WTC11 (cell line): ENCODE measurements at regions not wholly inside any gene's neighbourhood (a gene's known extent, or its start where the extent isn't known, plus 50 kb on each side); places are given as distances from the start of the nearest gene placed in this dataset.

Experiments used
- ATAC-seq: fragments of 200-7000 bp; cut with Tn5 transposase; 2 replicates; pipeline ENCODE4 v1.10.0; 2021; ENCODE audit warnings: mild to moderate bottlenecking, moderate library complexity
- CTCF ChIA-PET: fragments of 300-600 bp; sonication (Branson Sonifier 250); formaldehyde crosslinking; loops from one replicate; lab custom pipeline; 2021; ENCODE audit warnings: antibody characterized with exemption; lab: Charles Lee
- POLR2A ChIA-PET: fragments of 350-600 bp; sonication (Branson Sonifier 250); formaldehyde crosslinking; loops from one replicate; lab custom pipeline; 2021; ENCODE audit warnings: antibody characterized with exemption; lab: Charles Lee
- DNase-seq: peaks from one replicate; pipeline ENCODE4 v3.0.0; 2021; ENCODE audit warnings: low spot score
- H3K27ac Mint-ChIP-seq: 2 replicates; pipeline ENCODE4 v1.8.0; 2021; ENCODE audit warnings: mixed read lengths
- H3K27me3 Mint-ChIP-seq: 2 replicates; pipeline ENCODE4 v1.8.0; 2021; ENCODE audit warnings: low read depth, mild to moderate bottlenecking, moderate library complexity, mixed read lengths
- H3K36me3 Mint-ChIP-seq: 2 replicates; pipeline ENCODE4 v1.8.0; 2021; ENCODE audit warnings: mixed read lengths
- H3K4me1 Mint-ChIP-seq: 2 replicates; pipeline ENCODE4 v1.8.0; 2022; ENCODE audit warnings: mixed read lengths
- H3K4me3 Mint-ChIP-seq: 2 replicates; pipeline ENCODE4 v1.8.0; 2021; ENCODE audit warnings: mild to moderate bottlenecking, moderate library complexity, mixed read lengths
- H3K9me3 Mint-ChIP-seq: 2 replicates; pipeline ENCODE4 v1.8.0; 2021; ENCODE audit warnings: mixed read lengths
- ELF4 ChIP-seq: sonication (generic); formaldehyde crosslinking; IDR thresholded peaks from 2 replicates; pipeline ENCODE4 v1.8.1; 2022; ENCODE audit warnings: low read depth, mild to moderate bottlenecking, moderate library complexity, missing genetic modification reagents
- EMX1 ChIP-seq: fragments of 250-450 bp; sonication (Bioruptor Pico); IDR thresholded peaks from 2 replicates; pipeline ENCODE4 v1.8.0; 2021; ENCODE audit warnings: mild to moderate bottlenecking
- FOXJ3 ChIP-seq: sonication (generic); formaldehyde crosslinking; IDR thresholded peaks from 2 replicates; pipeline ENCODE4 v1.9.0; 2021; ENCODE audit warnings: missing genetic modification reagents, mild to moderate bottlenecking, borderline replicate concordance
- FOXP1 ChIP-seq: sonication (generic); formaldehyde crosslinking; IDR thresholded peaks from 2 replicates; pipeline ENCODE4 v1.8.0; 2022; ENCODE audit warnings: missing genetic modification reagents, mild to moderate bottlenecking, moderate library complexity, borderline replicate concordance
- KAT7 ChIP-seq: sonication (generic); formaldehyde crosslinking; IDR thresholded peaks from 2 replicates; pipeline ENCODE4 v1.8.1; 2023; ENCODE audit warnings: missing genetic modification reagents, mild to moderate bottlenecking, borderline replicate concordance
- NFE2L1 ChIP-seq: sonication (generic); formaldehyde crosslinking; IDR thresholded peaks from 2 replicates; pipeline ENCODE4 v1.8.1; 2023; ENCODE audit warnings: missing genetic modification reagents
- NR2C2 ChIP-seq: sonication (generic); formaldehyde crosslinking; IDR thresholded peaks from 2 replicates; pipeline ENCODE4 v1.8.0; 2022; ENCODE audit warnings: mild to moderate bottlenecking, missing genetic modification reagents
- NR3C1 ChIP-seq: sonication (generic); formaldehyde crosslinking; conservative IDR thresholded peaks from 2 replicates; pipeline ENCODE4 v1.8.1; 2023; ENCODE audit warnings: low read depth, mild to moderate bottlenecking, missing genetic modification reagents
- SOX15 ChIP-seq: fragments of 250-450 bp; sonication (Bioruptor Pico); IDR thresholded peaks from 2 replicates; pipeline ENCODE4 v1.9.0; 2021; ENCODE audit warnings: mild to moderate bottlenecking
- TP53 ChIP-seq: sonication (generic); formaldehyde crosslinking; IDR thresholded peaks from 2 replicates; pipeline ENCODE4 v1.8.1; 2023; ENCODE audit warnings: mild to moderate bottlenecking, missing genetic modification reagents
- ZNF317 ChIP-seq: sonication (generic); formaldehyde crosslinking; IDR thresholded peaks from 2 replicates; pipeline ENCODE4 v1.8.1; 2023; ENCODE audit warnings: low read depth, mild to moderate bottlenecking, moderate library complexity, missing genetic modification reagents, borderline replicate concordance
- TF ChIP-seq, protein P1 (sequence below): fragments of 250-450 bp; sonication (Bioruptor Pico); IDR thresholded peaks from 2 replicates; pipeline ENCODE4 v1.9.0; 2021; ENCODE audit warnings: mild to moderate bottlenecking, borderline replicate concordance
- TF ChIP-seq, protein P2 (sequence below): fragments of 250-450 bp; sonication (Bioruptor Pico); IDR thresholded peaks from 2 replicates; pipeline ENCODE4 v1.9.0; 2021; ENCODE audit warnings: mild to moderate bottlenecking
- TF ChIP-seq, protein P3 (sequence below): sonication (generic); formaldehyde crosslinking; IDR thresholded peaks from 2 replicates; pipeline ENCODE4 v1.8.0; 2022; ENCODE audit warnings: missing genetic modification reagents
- TF ChIP-seq, protein P4 (sequence below): sonication (generic); formaldehyde crosslinking; IDR thresholded peaks from 2 replicates; pipeline ENCODE4 v1.8.0; 2023; ENCODE audit warnings: missing genetic modification reagents, mild to moderate bottlenecking, borderline replicate concordance
- TF ChIP-seq, protein P5 (sequence below): sonication (generic); formaldehyde crosslinking; IDR thresholded peaks from 2 replicates; pipeline ENCODE4 v1.8.0; 2023; ENCODE audit warnings: missing genetic modification reagents
- TF ChIP-seq, protein P6 (sequence below): sonication (generic); formaldehyde crosslinking; IDR thresholded peaks from 2 replicates; pipeline ENCODE4 v1.8.0; 2022; ENCODE audit warnings: mild to moderate bottlenecking, missing genetic modification reagents
- TF ChIP-seq, protein P7 (sequence below): sonication (generic); formaldehyde crosslinking; IDR thresholded peaks from 2 replicates; pipeline ENCODE4 v1.8.1; 2022; ENCODE audit warnings: mild to moderate bottlenecking, missing genetic modification reagents, moderate library complexity, borderline replicate concordance

DNA sequence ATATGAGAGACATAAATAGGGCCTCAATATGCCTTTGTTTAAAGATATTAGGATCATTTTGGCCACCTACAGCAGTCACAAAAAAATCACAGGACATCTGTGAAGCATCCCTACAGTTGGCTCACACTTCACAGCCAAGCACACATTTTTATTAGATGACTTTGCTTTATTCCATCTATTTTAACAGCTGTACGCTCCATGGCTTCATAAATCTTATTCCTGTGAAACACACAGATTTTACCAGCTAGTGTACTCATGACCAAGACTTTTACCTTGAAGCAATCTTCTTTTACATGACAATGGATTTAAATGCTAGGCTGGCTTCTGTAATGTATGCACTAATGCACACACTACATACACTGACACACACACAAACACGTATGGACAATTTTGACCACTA is 254.8 kb upstream of the PITRM1 start (continued):
- TF ChIP-seq, protein P1, sequence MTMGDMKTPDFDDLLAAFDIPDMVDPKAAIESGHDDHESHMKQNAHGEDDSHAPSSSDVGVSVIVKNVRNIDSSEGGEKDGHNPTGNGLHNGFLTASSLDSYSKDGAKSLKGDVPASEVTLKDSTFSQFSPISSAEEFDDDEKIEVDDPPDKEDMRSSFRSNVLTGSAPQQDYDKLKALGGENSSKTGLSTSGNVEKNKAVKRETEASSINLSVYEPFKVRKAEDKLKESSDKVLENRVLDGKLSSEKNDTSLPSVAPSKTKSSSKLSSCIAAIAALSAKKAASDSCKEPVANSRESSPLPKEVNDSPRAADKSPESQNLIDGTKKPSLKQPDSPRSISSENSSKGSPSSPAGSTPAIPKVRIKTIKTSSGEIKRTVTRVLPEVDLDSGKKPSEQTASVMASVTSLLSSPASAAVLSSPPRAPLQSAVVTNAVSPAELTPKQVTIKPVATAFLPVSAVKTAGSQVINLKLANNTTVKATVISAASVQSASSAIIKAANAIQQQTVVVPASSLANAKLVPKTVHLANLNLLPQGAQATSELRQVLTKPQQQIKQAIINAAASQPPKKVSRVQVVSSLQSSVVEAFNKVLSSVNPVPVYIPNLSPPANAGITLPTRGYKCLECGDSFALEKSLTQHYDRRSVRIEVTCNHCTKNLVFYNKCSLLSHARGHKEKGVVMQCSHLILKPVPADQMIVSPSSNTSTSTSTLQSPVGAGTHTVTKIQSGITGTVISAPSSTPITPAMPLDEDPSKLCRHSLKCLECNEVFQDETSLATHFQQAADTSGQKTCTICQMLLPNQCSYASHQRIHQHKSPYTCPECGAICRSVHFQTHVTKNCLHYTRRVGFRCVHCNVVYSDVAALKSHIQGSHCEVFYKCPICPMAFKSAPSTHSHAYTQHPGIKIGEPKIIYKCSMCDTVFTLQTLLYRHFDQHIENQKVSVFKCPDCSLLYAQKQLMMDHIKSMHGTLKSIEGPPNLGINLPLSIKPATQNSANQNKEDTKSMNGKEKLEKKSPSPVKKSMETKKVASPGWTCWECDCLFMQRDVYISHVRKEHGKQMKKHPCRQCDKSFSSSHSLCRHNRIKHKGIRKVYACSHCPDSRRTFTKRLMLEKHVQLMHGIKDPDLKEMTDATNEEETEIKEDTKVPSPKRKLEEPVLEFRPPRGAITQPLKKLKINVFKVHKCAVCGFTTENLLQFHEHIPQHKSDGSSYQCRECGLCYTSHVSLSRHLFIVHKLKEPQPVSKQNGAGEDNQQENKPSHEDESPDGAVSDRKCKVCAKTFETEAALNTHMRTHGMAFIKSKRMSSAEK (CRISPR knock-in tag), result no peak
- TF ChIP-seq, protein P2, sequence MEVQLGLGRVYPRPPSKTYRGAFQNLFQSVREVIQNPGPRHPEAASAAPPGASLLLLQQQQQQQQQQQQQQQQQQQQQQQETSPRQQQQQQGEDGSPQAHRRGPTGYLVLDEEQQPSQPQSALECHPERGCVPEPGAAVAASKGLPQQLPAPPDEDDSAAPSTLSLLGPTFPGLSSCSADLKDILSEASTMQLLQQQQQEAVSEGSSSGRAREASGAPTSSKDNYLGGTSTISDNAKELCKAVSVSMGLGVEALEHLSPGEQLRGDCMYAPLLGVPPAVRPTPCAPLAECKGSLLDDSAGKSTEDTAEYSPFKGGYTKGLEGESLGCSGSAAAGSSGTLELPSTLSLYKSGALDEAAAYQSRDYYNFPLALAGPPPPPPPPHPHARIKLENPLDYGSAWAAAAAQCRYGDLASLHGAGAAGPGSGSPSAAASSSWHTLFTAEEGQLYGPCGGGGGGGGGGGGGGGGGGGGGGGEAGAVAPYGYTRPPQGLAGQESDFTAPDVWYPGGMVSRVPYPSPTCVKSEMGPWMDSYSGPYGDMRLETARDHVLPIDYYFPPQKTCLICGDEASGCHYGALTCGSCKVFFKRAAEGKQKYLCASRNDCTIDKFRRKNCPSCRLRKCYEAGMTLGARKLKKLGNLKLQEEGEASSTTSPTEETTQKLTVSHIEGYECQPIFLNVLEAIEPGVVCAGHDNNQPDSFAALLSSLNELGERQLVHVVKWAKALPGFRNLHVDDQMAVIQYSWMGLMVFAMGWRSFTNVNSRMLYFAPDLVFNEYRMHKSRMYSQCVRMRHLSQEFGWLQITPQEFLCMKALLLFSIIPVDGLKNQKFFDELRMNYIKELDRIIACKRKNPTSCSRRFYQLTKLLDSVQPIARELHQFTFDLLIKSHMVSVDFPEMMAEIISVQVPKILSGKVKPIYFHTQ (CRISPR knock-in tag), result no peak
- TF ChIP-seq, protein P3, sequence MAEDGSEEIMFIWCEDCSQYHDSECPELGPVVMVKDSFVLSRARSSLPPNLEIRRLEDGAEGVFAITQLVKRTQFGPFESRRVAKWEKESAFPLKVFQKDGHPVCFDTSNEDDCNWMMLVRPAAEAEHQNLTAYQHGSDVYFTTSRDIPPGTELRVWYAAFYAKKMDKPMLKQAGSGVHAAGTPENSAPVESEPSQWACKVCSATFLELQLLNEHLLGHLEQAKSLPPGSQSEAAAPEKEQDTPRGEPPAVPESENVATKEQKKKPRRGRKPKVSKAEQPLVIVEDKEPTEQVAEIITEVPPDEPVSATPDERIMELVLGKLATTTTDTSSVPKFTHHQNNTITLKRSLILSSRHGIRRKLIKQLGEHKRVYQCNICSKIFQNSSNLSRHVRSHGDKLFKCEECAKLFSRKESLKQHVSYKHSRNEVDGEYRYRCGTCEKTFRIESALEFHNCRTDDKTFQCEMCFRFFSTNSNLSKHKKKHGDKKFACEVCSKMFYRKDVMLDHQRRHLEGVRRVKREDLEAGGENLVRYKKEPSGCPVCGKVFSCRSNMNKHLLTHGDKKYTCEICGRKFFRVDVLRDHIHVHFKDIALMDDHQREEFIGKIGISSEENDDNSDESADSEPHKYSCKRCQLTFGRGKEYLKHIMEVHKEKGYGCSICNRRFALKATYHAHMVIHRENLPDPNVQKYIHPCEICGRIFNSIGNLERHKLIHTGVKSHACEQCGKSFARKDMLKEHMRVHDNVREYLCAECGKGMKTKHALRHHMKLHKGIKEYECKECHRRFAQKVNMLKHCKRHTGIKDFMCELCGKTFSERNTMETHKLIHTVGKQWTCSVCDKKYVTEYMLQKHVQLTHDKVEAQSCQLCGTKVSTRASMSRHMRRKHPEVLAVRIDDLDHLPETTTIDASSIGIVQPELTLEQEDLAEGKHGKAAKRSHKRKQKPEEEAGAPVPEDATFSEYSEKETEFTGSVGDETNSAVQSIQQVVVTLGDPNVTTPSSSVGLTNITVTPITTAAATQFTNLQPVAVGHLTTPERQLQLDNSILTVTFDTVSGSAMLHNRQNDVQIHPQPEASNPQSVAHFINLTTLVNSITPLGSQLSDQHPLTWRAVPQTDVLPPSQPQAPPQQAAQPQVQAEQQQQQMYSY (CRISPR knock-in tag), result no peak
- TF ChIP-seq, protein P4, sequence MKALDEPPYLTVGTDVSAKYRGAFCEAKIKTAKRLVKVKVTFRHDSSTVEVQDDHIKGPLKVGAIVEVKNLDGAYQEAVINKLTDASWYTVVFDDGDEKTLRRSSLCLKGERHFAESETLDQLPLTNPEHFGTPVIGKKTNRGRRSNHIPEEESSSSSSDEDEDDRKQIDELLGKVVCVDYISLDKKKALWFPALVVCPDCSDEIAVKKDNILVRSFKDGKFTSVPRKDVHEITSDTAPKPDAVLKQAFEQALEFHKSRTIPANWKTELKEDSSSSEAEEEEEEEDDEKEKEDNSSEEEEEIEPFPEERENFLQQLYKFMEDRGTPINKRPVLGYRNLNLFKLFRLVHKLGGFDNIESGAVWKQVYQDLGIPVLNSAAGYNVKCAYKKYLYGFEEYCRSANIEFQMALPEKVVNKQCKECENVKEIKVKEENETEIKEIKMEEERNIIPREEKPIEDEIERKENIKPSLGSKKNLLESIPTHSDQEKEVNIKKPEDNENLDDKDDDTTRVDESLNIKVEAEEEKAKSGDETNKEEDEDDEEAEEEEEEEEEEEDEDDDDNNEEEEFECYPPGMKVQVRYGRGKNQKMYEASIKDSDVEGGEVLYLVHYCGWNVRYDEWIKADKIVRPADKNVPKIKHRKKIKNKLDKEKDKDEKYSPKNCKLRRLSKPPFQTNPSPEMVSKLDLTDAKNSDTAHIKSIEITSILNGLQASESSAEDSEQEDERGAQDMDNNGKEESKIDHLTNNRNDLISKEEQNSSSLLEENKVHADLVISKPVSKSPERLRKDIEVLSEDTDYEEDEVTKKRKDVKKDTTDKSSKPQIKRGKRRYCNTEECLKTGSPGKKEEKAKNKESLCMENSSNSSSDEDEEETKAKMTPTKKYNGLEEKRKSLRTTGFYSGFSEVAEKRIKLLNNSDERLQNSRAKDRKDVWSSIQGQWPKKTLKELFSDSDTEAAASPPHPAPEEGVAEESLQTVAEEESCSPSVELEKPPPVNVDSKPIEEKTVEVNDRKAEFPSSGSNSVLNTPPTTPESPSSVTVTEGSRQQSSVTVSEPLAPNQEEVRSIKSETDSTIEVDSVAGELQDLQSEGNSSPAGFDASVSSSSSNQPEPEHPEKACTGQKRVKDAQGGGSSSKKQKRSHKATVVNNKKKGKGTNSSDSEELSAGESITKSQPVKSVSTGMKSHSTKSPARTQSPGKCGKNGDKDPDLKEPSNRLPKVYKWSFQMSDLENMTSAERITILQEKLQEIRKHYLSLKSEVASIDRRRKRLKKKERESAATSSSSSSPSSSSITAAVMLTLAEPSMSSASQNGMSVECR (CRISPR knock-in tag), result no peak
- TF ChIP-seq ZNF317 (CRISPR knock-in tag), result no peak
- TF ChIP-seq, all 79 proteins: peak for 0

DNA sequence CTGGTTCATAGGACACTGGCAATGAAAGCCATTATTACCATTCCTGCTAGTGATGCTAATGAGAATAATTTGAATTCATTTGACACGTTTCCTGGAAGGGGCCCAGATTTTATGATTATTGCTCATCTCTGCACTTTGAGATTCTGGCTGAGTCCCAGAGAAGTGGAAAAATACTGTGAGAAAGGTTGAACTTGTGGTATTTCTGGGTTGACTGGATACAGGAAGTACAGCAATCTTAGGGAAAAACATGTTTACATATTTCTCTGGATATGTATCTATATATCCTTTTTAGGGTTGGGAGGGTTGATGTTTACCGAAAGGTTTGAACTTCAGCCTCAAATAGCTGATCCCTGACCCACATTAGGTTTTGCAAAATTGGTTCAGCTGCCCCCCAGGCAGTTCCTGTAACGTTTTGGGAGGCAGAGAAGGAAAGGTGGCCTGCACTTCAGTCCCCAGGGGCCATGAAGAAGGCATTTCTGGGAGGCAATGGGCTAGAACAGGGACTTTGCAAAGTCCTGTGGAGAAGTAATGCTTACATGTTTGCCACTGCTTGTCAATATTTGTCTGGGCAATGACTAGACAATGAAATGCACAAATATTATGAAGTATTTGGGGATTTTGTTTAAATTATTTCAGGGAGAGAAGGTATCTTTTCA is 253.7 kb upstream of the PITRM1 start:
- Mint-ChIP-seq H3K36me3 (peaks cover 8% of the 10 kb centered on the region), H3K9me3 (peaks cover 10% of the 10 kb centered on the region)
- no peak for TF ChIP-seq ELF4
- TF ChIP-seq NR3C1, result no peak
- no peak for TF ChIP-seq SOX15
- TF ChIP-seq TP53 (CRISPR knock-in tag), result no peak
- TF ChIP-seq, protein P5, sequence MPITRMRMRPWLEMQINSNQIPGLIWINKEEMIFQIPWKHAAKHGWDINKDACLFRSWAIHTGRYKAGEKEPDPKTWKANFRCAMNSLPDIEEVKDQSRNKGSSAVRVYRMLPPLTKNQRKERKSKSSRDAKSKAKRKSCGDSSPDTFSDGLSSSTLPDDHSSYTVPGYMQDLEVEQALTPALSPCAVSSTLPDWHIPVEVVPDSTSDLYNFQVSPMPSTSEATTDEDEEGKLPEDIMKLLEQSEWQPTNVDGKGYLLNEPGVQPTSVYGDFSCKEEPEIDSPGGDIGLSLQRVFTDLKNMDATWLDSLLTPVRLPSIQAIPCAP, result no peak
- no peak for TF ChIP-seq NFE2L1 (CRISPR knock-in tag)
- TF ChIP-seq FOXJ3 (CRISPR knock-in tag), result no peak
- TF ChIP-seq, protein P6, sequence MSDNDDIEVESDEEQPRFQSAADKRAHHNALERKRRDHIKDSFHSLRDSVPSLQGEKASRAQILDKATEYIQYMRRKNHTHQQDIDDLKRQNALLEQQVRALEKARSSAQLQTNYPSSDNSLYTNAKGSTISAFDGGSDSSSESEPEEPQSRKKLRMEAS, result no peak
- no peak for TF ChIP-seq NR2C2
- no peak for TF ChIP-seq KAT7 (CRISPR knock-in tag)
- TF ChIP-seq EMX1 (CRISPR knock-in tag), result no peak
- no peak for TF ChIP-seq FOXP1 (CRISPR knock-in tag)
- TF ChIP-seq, protein P7, sequence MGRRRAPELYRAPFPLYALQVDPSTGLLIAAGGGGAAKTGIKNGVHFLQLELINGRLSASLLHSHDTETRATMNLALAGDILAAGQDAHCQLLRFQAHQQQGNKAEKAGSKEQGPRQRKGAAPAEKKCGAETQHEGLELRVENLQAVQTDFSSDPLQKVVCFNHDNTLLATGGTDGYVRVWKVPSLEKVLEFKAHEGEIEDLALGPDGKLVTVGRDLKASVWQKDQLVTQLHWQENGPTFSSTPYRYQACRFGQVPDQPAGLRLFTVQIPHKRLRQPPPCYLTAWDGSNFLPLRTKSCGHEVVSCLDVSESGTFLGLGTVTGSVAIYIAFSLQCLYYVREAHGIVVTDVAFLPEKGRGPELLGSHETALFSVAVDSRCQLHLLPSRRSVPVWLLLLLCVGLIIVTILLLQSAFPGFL (CRISPR knock-in tag), result no peak

More for the DNA sequence above, 253.7 kb upstream of the PITRM1 start:
- no peaks in the 10 kb centered on the region for H3K27me3 Mint-ChIP-seq
- ChIA-PET POLR2A (no interaction called here), CTCF (no interaction called here)
- H3K4me3 Mint-ChIP-seq, result no peak overlapping the region
- no peak for ATAC-seq
- no peak for DNase-seq
- H3K27ac Mint-ChIP-seq, result no peak overlapping the region
- peaks cover 21% of the 10 kb centered on the region for H3K4me1 Mint-ChIP-seq
